Glomerular endothelial cell (primary cell): ENCODE measurements at regions not wholly inside any gene's neighbourhood (a gene's known extent, or its start where the extent isn't known, plus 50 kb on each side); places are given as distances from the start of the nearest gene placed in this dataset.

Experiments
- DNase-seq: peaks from one replicate; pipeline ENCODE4 v3.0.0-alpha.2; 2011; ENCODE audit warnings: low read depth, low spot score; ENCODE audit errors: extremely low read depth

GRCh38 chr13:103354171-103354570, 288.0 kb upstream of the SLC10A2 start:
- no peak for DNase-seq

- DNase-seq: no peak
Measured at GRCh38 chr13:103351035-103351828, 285.0 kb upstream of the SLC10A2 start.

GRCh38 chr13:103350147-103350546, 283.9 kb upstream of the SLC10A2 start:
- DNase-seq: no peak

- DNase-seq: no peak
Measured at GRCh38 chr13:103349211-103349980, 283.2 kb upstream of the SLC10A2 start.

- no peak for DNase-seq
Measured at GRCh38 chr13:103335241-103335640, 269.0 kb upstream of the SLC10A2 start.

GRCh38 chr13:103331924-103332323, 265.7 kb upstream of the SLC10A2 start:
- no peak for DNase-seq

GRCh38 chr13:103328899-103329298, 262.7 kb upstream of the SLC10A2 start:
- no peak for DNase-seq

- DNase-seq: no peak
Measured at GRCh38 chr13:103326326-103326725, 260.1 kb upstream of the SLC10A2 start.

GRCh38 chr13:103325672-103326071, 259.5 kb upstream of the SLC10A2 start:
- no peak for DNase-seq

- no peak for DNase-seq
Measured at GRCh38 chr13:103324641-103325040, 258.4 kb upstream of the SLC10A2 start.

GRCh38 chr13:103315711-103316110, 249.5 kb upstream of the SLC10A2 start:
- no peak for DNase-seq

GRCh38 chr13:103312467-103312866, 246.2 kb upstream of the SLC10A2 start:
- DNase-seq: no peak

- no peak for DNase-seq
Measured at GRCh38 chr13:103308667-103309066, 242.4 kb upstream of the SLC10A2 start.

- no peak for DNase-seq
Measured at GRCh38 chr13:103306163-103306562, 239.9 kb upstream of the SLC10A2 start.

- DNase-seq: no peak
Measured at GRCh38 chr13:103303078-103303651, 236.9 kb upstream of the SLC10A2 start.

- no peak for DNase-seq
Measured at GRCh38 chr13:103302676-103303075, 236.5 kb upstream of the SLC10A2 start.

- DNase-seq: no peak
Measured at GRCh38 chr13:103299079-103299478, 232.9 kb upstream of the SLC10A2 start.

GRCh38 chr13:103297083-103297482, 230.9 kb upstream of the SLC10A2 start:
- no peak for DNase-seq

- no peak for DNase-seq
Measured at GRCh38 chr13:103291798-103292572, 225.8 kb upstream of the SLC10A2 start.

- no peak for DNase-seq
Measured at GRCh38 chr13:103291226-103291625, 225.0 kb upstream of the SLC10A2 start.

- no peak for DNase-seq
Measured at GRCh38 chr13:103289681-103290080, 223.5 kb upstream of the SLC10A2 start.
